ENCODE measurements at regions not wholly inside any gene's neighbourhood (a gene's known extent, or its start where the extent isn't known, plus 50 kb on each side); places are given as distances from the start of the nearest gene placed in this dataset.
"Not testable (repeated sequence)": the region's sequence is repeated elsewhere in the genome, so short reads cannot be mapped to it uniquely, and the experiment has no call there.

DNA sequence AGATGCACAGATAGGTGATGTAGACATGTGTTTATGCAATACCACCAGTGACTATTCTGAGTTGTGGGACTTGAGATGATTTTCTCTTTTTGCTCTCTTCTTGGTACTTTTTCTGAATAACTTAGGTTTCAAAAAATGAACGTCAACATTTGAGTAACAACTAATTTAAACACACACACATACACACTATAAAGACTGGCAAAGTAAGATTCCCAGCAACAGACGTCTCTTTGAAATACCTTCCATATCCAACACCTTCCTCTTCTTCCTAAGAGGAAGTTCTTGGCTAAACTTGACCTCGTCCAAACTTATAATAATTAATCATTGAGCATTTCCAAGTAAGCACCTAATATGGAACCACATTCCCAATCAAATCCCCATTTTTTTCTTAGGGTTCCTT is 81.6 kb upstream of the RGPD4 start (continued):
- TF ChIP-seq, protein P1, sequence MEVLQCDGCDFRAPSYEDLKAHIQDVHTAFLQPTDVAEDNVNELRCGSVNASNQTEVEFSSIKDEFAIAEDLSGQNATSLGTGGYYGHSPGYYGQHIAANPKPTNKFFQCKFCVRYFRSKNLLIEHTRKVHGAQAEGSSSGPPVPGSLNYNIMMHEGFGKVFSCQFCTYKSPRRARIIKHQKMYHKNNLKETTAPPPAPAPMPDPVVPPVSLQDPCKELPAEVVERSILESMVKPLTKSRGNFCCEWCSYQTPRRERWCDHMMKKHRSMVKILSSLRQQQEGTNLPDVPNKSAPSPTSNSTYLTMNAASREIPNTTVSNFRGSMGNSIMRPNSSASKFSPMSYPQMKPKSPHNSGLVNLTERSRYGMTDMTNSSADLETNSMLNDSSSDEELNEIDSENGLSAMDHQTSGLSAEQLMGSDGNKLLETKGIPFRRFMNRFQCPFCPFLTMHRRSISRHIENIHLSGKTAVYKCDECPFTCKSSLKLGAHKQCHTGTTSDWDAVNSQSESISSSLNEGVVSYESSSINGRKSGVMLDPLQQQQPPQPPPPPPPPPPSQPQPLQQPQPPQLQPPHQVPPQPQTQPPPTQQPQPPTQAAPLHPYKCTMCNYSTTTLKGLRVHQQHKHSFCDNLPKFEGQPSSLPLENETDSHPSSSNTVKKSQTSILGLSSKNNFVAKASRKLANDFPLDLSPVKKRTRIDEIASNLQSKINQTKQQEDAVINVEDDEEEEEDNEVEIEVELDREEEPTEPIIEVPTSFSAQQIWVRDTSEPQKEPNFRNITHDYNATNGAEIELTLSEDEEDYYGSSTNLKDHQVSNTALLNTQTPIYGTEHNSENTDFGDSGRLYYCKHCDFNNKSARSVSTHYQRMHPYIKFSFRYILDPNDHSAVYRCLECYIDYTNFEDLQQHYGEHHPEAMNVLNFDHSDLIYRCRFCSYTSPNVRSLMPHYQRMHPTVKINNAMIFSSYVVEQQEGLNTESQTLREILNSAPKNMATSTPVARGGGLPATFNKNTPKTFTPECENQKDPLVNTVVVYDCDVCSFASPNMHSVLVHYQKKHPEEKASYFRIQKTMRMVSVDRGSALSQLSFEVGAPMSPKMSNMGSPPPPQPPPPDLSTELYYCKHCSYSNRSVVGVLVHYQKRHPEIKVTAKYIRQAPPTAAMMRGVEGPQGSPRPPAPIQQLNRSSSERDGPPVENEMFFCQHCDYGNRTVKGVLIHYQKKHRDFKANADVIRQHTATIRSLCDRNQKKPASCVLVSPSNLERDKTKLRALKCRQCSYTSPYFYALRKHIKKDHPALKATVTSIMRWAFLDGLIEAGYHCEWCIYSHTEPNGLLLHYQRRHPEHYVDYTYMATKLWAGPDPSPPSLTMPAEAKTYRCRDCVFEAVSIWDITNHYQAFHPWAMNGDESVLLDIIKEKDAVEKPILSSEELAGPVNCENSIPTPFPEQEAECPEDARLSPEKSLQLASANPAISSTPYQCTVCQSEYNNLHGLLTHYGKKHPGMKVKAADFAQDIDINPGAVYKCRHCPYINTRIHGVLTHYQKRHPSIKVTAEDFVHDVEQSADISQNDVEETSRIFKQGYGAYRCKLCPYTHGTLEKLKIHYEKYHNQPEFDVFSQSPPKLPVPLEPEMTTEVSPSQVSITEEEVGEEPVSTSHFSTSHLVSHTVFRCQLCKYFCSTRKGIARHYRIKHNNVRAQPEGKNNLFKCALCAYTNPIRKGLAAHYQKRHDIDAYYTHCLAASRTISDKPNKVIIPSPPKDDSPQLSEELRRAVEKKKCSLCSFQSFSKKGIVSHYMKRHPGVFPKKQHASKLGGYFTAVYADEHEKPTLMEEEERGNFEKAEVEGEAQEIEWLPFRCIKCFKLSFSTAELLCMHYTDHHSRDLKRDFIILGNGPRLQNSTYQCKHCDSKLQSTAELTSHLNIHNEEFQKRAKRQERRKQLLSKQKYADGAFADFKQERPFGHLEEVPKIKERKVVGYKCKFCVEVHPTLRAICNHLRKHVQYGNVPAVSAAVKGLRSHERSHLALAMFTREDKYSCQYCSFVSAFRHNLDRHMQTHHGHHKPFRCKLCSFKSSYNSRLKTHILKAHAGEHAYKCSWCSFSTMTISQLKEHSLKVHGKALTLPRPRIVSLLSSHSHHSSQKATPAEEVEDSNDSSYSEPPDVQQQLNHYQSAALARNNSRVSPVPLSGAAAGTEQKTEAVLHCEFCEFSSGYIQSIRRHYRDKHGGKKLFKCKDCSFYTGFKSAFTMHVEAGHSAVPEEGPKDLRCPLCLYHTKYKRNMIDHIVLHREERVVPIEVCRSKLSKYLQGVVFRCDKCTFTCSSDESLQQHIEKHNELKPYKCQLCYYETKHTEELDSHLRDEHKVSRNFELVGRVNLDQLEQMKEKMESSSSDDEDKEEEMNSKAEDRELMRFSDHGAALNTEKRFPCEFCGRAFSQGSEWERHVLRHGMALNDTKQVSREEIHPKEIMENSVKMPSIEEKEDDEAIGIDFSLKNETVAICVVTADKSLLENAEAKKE (CRISPR knock-in tag; IDR thresholded peaks at IDR 0.05): no peak
- TF ChIP-seq JUNB (IDR thresholded peaks at IDR 0.05; ENCODE audit: unreplicated experiment): no peak
- no peak for TF ChIP-seq POLR2AphosphoS5 (IDR thresholded peaks at IDR 0.05; ENCODE audit: low read depth)
- TF ChIP-seq EZH2phosphoT487 (IDR thresholded peaks at IDR 0.05; ENCODE audit: unreplicated experiment): no peak

- not testable (repeated sequence) for H4K20me1 ChIP-seq (replicated peaks; ENCODE audit: insufficient read depth); H3K4me3 Mint-ChIP-seq; H3K4me1 ChIP-seq (ENCODE audit: insufficient read depth); H3K27me3 ChIP-seq (ENCODE audit: insufficient read depth); H3F3A ChIP-seq (replicated peaks; ENCODE audit: low read depth); H3K4me2 ChIP-seq; ATAC-seq; H3K9me3 Mint-ChIP-seq; H3K4me1 Mint-ChIP-seq; H3K36me3 ChIP-seq (ENCODE audit: insufficient read depth); H3K27ac ChIP-seq (ENCODE audit: low read depth); H3K27me3 Mint-ChIP-seq (ENCODE audit: insufficient read depth, low read depth, poor library complexity); H3K79me2 ChIP-seq (replicated peaks; ENCODE audit: insufficient read depth); H3K9me2 ChIP-seq (ENCODE audit: insufficient read depth); H2AFZ ChIP-seq; DNase-seq (ENCODE audit: low spot score); H3K36me3 Mint-ChIP-seq (ENCODE audit: low read depth); H3K27ac Mint-ChIP-seq; H3K4me3 ChIP-seq
Measured at GRCh38 chr2:107746552-107747198, 80.0 kb upstream of the RGPD4 start.

DNA sequence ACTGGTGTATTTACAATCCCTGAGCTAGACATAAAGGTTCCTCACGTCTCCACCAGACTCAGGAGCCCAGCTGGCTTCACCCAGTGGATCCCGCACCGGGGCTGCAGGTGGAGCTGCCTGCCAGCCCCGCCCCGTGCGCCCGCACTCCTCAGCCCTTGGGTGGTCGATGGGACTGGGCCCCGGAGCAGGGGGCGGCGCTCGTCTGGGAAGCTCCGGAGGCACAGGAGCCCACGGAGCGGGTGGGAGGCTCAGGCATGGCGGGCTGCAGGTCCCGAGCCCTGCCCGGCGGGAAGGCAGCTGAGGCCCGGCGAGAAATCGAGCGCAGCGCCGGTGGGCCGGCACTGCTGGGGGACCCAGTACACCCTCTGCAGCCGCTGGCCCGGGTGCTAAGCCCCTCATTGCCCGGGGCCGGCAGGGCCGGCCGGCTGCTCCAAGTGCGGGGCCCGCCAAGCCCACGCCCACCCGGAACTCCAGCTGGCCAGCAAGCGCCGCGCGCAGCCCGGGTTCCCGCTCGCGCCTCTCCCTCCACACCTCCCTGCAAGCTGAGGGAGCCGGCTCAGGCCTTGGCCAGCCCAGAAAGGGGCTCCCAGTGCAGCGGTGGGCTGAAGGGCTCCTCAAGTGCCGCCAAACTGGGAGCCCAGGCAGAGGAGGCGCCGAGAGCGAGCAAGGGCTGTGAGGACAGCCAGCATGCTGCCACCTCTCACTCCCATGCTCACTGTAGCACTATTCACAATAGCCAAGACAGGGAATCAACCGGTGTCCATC is 79.3 kb upstream of the RGPD4 start:
- not testable (repeated sequence) for H3F3A ChIP-seq (replicated peaks; ENCODE audit: low read depth); H3K9me3 Mint-ChIP-seq; H3K36me3 Mint-ChIP-seq (ENCODE audit: low read depth); H3K27me3 Mint-ChIP-seq (ENCODE audit: insufficient read depth, low read depth, poor library complexity); ATAC-seq; H3K9me2 ChIP-seq (ENCODE audit: insufficient read depth); H3K4me3 ChIP-seq; H3K79me2 ChIP-seq (replicated peaks; ENCODE audit: insufficient read depth); DNase-seq (ENCODE audit: low spot score); H3K4me3 Mint-ChIP-seq; H3K27me3 ChIP-seq (ENCODE audit: insufficient read depth); H3K4me2 ChIP-seq; H4K20me1 ChIP-seq (replicated peaks; ENCODE audit: insufficient read depth); H3K36me3 ChIP-seq (ENCODE audit: insufficient read depth); H3K4me1 ChIP-seq (ENCODE audit: insufficient read depth); H3K27ac ChIP-seq (ENCODE audit: low read depth); H3K27ac Mint-ChIP-seq; H3K4me1 Mint-ChIP-seq
- peak overlapping the region; percentile 47; the same call in 1 of the 2 replicates for H2AFZ ChIP-seq
